SK-N-SH (cell line): ENCODE measurements at regions not wholly inside any gene's neighbourhood (a gene's known extent, or its start where the extent isn't known, plus 50 kb on each side); places are given as distances from the start of the nearest gene placed in this dataset.

Experiments used
- CTCF ChIA-PET: fragments of 300-600, 350-600 bp; formaldehyde crosslinking; extraction: SDS; loops from one replicate; lab custom pipeline; 2021; lab: Yijun Ruan, JAX
- POLR2A ChIA-PET: fragments of 350-600 bp; sonication (Branson Sonifier 250); formaldehyde crosslinking; extraction: SDS; loops from one replicate; lab custom pipeline; 2020; ENCODE audit warnings: antibody characterized with exemption, inconsistent platforms; lab: Yijun Ruan, JAX
- DNase-seq: peaks from one replicate; pipeline ENCODE4 v3.0.0; 2012
- H2AFZ ChIP-seq: fragments of 200-600 bp; sonication (generic); 2 replicates; pipeline ENCODE4 v1.8.1; 2016; ENCODE audit warnings: antibody characterized with exemption, mild to moderate bottlenecking, low read depth
- H3F3A ChIP-seq: fragments of 200-600 bp; sonication (generic); replicated peaks from 2 replicates; pipeline ENCODE3; 2016; ENCODE audit warnings: antibody characterized with exemption, mild to moderate bottlenecking; ENCODE audit not compliant: insufficient read depth
- H3K27ac ChIP-seq, 2 experiments: fragments of 200-500 bp in 1 of 2; fragments of 200-600 bp in 1 of 2; sonication (Bioruptor generic) in 1 of 2; sonication (generic), shearing (Covaris generic) in 1 of 2; 2 replicates each; pipeline versions ENCODE4 v1.5.1 to v1.6.1; 2014 to 2016; ENCODE audit warnings: low read depth in 2 of 2, inconsistent platforms in 1 of 2, low read length in 1 of 2, mild to moderate bottlenecking in 1 of 2, mixed read lengths in 1 of 2
- H3K27me3 ChIP-seq: fragments of 200-600 bp; sonication (generic), shearing (Covaris generic); 2 replicates; pipeline ENCODE4 v1.6.1; 2016; ENCODE audit warnings: mixed run types; ENCODE audit not compliant: insufficient read depth
- H3K36me3 ChIP-seq, 2 experiments: fragments of 200-500 bp in 1 of 2; fragments of 200-600 bp in 1 of 2; sonication (Bioruptor generic) in 1 of 2; sonication (generic) in 1 of 2; replicated peaks in 1 of 2; 2 replicates each; pipeline versions ENCODE3 to v1.5.1; 2014 to 2016; ENCODE audit warnings: low read length in 1 of 2, mild to moderate bottlenecking in 1 of 2; ENCODE audit not compliant: insufficient read depth in 2 of 2, control insufficient read depth in 1 of 2
- H3K4me1 ChIP-seq, 2 experiments: fragments of 200-500 bp in 1 of 2; fragments of 200-600 bp in 1 of 2; sonication (Bioruptor generic) in 1 of 2; sonication (generic), shearing (Covaris generic) in 1 of 2; 2 replicates each; pipeline versions ENCODE4 v1.5.1 to v1.6.1; 2014 to 2016; ENCODE audit warnings: low read depth in 1 of 2, low read length in 1 of 2, mixed run types in 1 of 2; ENCODE audit not compliant: insufficient read depth in 2 of 2, control insufficient read depth in 1 of 2
- H3K4me2 ChIP-seq: fragments of 200-600 bp; sonication (generic), shearing (Covaris generic); 2 replicates; pipeline ENCODE4 v1.6.1; 2017; ENCODE audit warnings: mixed run types
- H3K4me3 ChIP-seq, 2 experiments: fragments of 200-500 bp in 1 of 2; fragments of 200-600 bp in 1 of 2; sonication (Bioruptor generic) in 1 of 2; sonication (generic), shearing (Covaris generic) in 1 of 2; 2 replicates each; pipeline versions ENCODE4 v1.5.1 to v1.8.1; 2014 to 2016; ENCODE audit warnings: low read depth in 2 of 2, inconsistent platforms in 1 of 2, low read length in 1 of 2, mild to moderate bottlenecking in 1 of 2, mixed read lengths in 1 of 2, moderate library complexity in 1 of 2
- H3K79me2 ChIP-seq: fragments of 200-600 bp; sonication (generic); 2 replicates; pipeline ENCODE4 v1.8.1; 2017; ENCODE audit warnings: mild to moderate bottlenecking; ENCODE audit not compliant: insufficient read depth
- H3K9ac ChIP-seq: fragments of 200-600 bp; sonication (generic); 2 replicates; pipeline ENCODE4 v1.6.1; 2017; ENCODE audit warnings: mixed run types
- H3K9me2 ChIP-seq: fragments of 200-600 bp; sonication (generic); 2 replicates; pipeline ENCODE4 v1.6.1; 2017; ENCODE audit warnings: mixed run types
- H3K9me3 ChIP-seq: fragments of 200-600 bp; sonication (generic); 2 replicates; pipeline ENCODE4 v1.6.1; 2017; ENCODE audit warnings: mixed run types, mild to moderate bottlenecking, moderate library complexity
- H4K20me1 ChIP-seq: fragments of 200-600 bp; sonication (generic); 2 replicates; pipeline ENCODE4 v1.6.1; 2017; ENCODE audit warnings: mild to moderate bottlenecking, mixed run types; ENCODE audit not compliant: insufficient read depth
- EZH2phosphoT487 ChIP-seq: fragments of 200-600 bp; sonication (generic); IDR thresholded peaks from 2 replicates; pipeline ENCODE4 v1.6.1; 2017; ENCODE audit warnings: low read depth, mixed run types, mild to moderate bottlenecking, antibody characterized with exemption, moderate library complexity, borderline replicate concordance
- FOSL2 ChIP-seq: IDR thresholded peaks from 2 replicates; pipeline ENCODE4 v1.4.0; 2012; ENCODE audit warnings: low read depth, mild to moderate bottlenecking, moderate library complexity, borderline replicate concordance
- FOXM1 ChIP-seq: IDR thresholded peaks from 2 replicates; pipeline ENCODE4 v1.4.0; 2012; ENCODE audit warnings: low read depth, mild to moderate bottlenecking
- GABPA ChIP-seq: IDR thresholded peaks from 2 replicates; pipeline ENCODE4 v1.4.0; 2012; ENCODE audit warnings: low read depth, mild to moderate bottlenecking
- GATA2 ChIP-seq: sonication (generic); formaldehyde crosslinking; IDR thresholded peaks from 2 replicates; pipeline ENCODE4 v1.5.0; 2020; ENCODE audit warnings: mild to moderate bottlenecking, missing genetic modification reagents
- MEF2A ChIP-seq: IDR thresholded peaks from 2 replicates; pipeline ENCODE4 v1.4.0; 2012; ENCODE audit warnings: low read depth, borderline replicate concordance
- NRF1 ChIP-seq: IDR thresholded peaks from 2 replicates; pipeline ENCODE4 v1.6.1; 2012; ENCODE audit warnings: low read depth, mild to moderate bottlenecking, low read length
- POLR2AphosphoS5 ChIP-seq: IDR thresholded peaks from 2 replicates; pipeline ENCODE4 v1.6.1; 2012; ENCODE audit warnings: low read depth, low read length
- RAD21 ChIP-seq: IDR thresholded peaks from 2 replicates; pipeline ENCODE4 v1.6.1; 2012; ENCODE audit warnings: mild to moderate bottlenecking, low read length
- RFX5 ChIP-seq: IDR thresholded peaks from 2 replicates; pipeline ENCODE4 v1.6.1; 2012; ENCODE audit warnings: mild to moderate bottlenecking, improper control_type of control experiment, low read length
- SIN3A ChIP-seq: IDR thresholded peaks from 2 replicates; pipeline ENCODE4 v1.6.1; 2012; ENCODE audit warnings: low read depth, mild to moderate bottlenecking, low read length, moderate library complexity, borderline replicate concordance
- TAF1 ChIP-seq: IDR thresholded peaks from 2 replicates; pipeline ENCODE4 v1.6.1; 2012; ENCODE audit warnings: low read depth, mild to moderate bottlenecking, low read length, moderate library complexity, borderline replicate concordance
- TEAD4 ChIP-seq: IDR thresholded peaks from 2 replicates; pipeline ENCODE4 v1.4.0; 2012; ENCODE audit warnings: mild to moderate bottlenecking, borderline replicate concordance; ENCODE audit not compliant: insufficient read depth
- USF1 ChIP-seq: IDR thresholded peaks from 2 replicates; pipeline ENCODE4 v1.4.0; 2012; ENCODE audit warnings: low read depth, borderline replicate concordance
- WGBS: methylation state at CpG from one replicate; pipeline ENCODE4 v1.1.6; 2017; ENCODE audit warnings: low lambda C conversion rate; 5-methylcytosine and 5-hydroxymethylcytosine counted together
- TF ChIP-seq, protein P1 (sequence below): IDR thresholded peaks from 2 replicates; pipeline ENCODE4 v1.4.0; 2012; ENCODE audit warnings: low read depth
- TF ChIP-seq, protein P2 (sequence below): fragments of 150-350 bp; IDR thresholded peaks from 2 replicates; pipeline ENCODE4 v1.6.1; 2016; ENCODE audit warnings: mild to moderate bottlenecking, low read depth, low read length

DNA sequence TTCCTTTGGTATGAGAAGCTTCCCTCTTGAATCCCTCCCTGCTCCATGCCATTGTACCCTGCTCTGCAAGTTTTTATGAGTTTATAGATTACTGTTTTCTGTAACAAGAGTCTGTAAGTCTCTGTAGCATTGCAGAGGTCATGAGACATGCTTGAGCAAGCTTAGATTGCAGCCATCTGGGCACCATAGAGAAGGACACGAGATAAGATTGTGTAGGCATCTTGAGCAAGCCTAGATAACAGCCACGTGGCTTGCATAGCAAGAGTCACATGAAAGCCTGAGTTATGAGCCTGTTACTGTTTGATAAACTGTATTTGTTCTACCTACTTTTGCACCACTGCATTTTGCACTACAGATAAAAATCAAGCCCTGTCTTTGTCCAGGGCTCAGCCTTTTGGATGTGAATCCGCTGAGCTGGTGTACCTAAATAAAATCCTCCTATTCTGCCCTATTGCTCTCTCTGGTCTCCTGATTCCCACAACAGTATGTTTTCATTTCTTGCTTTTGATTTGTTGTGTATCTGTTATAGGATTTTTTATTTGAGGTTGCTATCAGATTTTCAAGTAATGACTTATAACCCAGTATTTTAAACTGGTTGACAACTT lies 127.4 kb upstream of the ANKRD50 start:
- TF ChIP-seq FOSL2 (no peak), GABPA (no peak), TAF1 (no peak), USF1 (no peak), NRF1 (no peak), GATA2 (CRISPR knock-in tag) (no peak), MEF2A (no peak), EZH2phosphoT487 (no peak), RFX5 (no peak), RAD21 (no peak), FOXM1 (no peak), TEAD4 (no peak), SIN3A (no peak), POLR2AphosphoS5 (no peak)
- TF ChIP-seq, protein P1, sequence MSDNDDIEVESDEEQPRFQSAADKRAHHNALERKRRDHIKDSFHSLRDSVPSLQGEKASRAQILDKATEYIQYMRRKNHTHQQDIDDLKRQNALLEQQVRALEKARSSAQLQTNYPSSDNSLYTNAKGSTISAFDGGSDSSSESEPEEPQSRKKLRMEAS = no peak
- TF ChIP-seq, protein P2, sequence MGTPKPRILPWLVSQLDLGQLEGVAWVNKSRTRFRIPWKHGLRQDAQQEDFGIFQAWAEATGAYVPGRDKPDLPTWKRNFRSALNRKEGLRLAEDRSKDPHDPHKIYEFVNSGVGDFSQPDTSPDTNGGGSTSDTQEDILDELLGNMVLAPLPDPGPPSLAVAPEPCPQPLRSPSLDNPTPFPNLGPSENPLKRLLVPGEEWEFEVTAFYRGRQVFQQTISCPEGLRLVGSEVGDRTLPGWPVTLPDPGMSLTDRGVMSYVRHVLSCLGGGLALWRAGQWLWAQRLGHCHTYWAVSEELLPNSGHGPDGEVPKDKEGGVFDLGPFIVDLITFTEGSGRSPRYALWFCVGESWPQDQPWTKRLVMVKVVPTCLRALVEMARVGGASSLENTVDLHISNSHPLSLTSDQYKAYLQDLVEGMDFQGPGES = no peak
- no peak for DNase-seq
- no peaks in the 10 kb centered on the region for H3K79me2 ChIP-seq
- H3K9me3 ChIP-seq = peaks cover 7% of the 10 kb centered on the region; the same call in 1 of the 2 replicates
- no peaks in the 10 kb centered on the region for H3K9me2 ChIP-seq
- H3K4me3 ChIP-seq = no peak overlapping the region
- ChIA-PET POLR2A (no interaction called here), CTCF (no interaction called here)
- H3F3A ChIP-seq = peaks cover 3% of the 10 kb centered on the region
- H3K4me1 ChIP-seq = no peaks in the 10 kb centered on the region
- H3K27me3 ChIP-seq = no peaks in the 10 kb centered on the region
- no peaks in the 10 kb centered on the region for H4K20me1 ChIP-seq
- H3K36me3 ChIP-seq = no peaks in the 10 kb centered on the region
- no peak overlapping the region for H3K4me2 ChIP-seq
- H2AFZ ChIP-seq = no peak overlapping the region
- H3K27ac ChIP-seq = no peak overlapping the region
- no peak overlapping the region for H3K9ac ChIP-seq
- WGBS = 9% methylated on average over 3 of the region's 3 CpGs
